Retinal pigment epithelial cell (primary cell): ENCODE measurements at regions not wholly inside any gene's neighbourhood (a gene's known extent, or its start where the extent isn't known, plus 50 kb on each side); places are given as distances from the start of the nearest gene placed in this dataset.

Experiments used
- DNase-seq: peaks from one replicate; pipeline ENCODE4 v3.0.0-alpha.2; 2010; ENCODE audit warnings: low read depth
- H3K4me3 ChIP-seq: 2 replicates; pipeline ENCODE4 v1.5.1; 2011; ENCODE audit warnings: mild to moderate bottlenecking, low read length, control low read depth, moderate library complexity
- TF ChIP-seq, protein P1 (sequence below): conservative IDR thresholded peaks from 2 replicates; pipeline ENCODE4 v1.5.1; 2011; ENCODE audit warnings: low read depth, low read length, control low read depth, inconsistent platforms

DNA sequence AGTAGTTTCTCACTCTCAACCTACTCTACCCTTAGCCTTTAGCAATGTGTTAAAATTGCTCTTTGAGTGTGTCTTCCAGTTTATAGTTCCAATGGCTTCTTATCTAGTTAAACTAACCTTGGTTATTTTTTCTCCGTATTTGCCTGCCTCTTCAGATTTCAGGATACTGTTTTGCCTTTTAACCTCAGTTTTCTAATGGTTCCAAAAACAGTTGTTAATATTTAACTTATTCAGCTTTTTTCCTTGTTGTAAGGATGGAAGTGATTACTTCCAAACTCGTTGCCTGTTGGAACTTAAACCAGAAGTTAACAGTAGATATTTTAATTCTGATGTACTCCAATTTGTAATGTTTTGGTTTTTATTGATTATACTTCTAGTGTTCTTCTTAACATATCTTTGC lies 1574.9 kb downstream of the HACE1 start:
- H3K4me3 ChIP-seq = no peak overlapping the region
- TF ChIP-seq, protein P1, sequence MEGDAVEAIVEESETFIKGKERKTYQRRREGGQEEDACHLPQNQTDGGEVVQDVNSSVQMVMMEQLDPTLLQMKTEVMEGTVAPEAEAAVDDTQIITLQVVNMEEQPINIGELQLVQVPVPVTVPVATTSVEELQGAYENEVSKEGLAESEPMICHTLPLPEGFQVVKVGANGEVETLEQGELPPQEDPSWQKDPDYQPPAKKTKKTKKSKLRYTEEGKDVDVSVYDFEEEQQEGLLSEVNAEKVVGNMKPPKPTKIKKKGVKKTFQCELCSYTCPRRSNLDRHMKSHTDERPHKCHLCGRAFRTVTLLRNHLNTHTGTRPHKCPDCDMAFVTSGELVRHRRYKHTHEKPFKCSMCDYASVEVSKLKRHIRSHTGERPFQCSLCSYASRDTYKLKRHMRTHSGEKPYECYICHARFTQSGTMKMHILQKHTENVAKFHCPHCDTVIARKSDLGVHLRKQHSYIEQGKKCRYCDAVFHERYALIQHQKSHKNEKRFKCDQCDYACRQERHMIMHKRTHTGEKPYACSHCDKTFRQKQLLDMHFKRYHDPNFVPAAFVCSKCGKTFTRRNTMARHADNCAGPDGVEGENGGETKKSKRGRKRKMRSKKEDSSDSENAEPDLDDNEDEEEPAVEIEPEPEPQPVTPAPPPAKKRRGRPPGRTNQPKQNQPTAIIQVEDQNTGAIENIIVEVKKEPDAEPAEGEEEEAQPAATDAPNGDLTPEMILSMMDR = no peak
- no peak for DNase-seq

DNA sequence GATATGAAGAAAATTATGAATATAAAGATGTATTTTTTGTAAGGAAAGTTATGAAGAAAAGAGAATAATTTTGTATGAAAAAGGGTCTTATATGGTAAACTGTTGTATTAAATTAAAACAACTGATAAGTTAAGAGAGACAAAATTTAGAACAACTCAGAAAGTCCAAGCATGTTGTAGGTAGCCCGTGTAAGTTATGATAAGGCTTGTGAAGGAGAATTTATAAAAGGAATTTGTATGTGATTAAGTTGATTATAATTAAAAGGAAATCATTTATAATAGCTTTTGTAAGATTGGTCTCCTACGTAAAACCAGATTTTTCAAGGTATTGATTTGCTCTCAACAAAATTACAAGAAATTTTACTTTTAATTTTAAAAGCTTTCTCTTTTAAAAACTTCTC lies 1579.3 kb downstream of the HACE1 start:
- H3K4me3 ChIP-seq = no peak overlapping the region
- TF ChIP-seq, protein P1 = no peak
- no peak for DNase-seq

DNA sequence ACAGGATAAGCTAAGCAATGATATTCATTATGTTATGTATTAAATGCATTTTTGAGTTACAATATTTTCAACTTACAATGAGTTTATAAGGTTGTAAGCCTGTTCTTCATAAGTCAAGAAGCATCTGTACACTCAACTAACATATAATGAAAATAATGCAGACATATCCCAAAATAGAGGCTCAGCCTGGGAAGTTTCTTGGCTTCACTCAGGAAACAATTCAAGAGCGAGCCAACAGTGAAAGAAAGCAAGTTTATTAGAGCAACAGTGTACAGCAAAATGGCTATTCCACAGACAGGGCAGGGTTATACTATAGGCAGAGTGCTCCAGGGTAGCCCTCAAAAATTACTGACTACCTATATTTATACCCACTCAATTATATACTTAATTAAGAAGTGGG lies 1581.8 kb downstream of the HACE1 start:
- no peak for DNase-seq
- no peak overlapping the region for H3K4me3 ChIP-seq
- TF ChIP-seq, protein P1 = no peak

DNA sequence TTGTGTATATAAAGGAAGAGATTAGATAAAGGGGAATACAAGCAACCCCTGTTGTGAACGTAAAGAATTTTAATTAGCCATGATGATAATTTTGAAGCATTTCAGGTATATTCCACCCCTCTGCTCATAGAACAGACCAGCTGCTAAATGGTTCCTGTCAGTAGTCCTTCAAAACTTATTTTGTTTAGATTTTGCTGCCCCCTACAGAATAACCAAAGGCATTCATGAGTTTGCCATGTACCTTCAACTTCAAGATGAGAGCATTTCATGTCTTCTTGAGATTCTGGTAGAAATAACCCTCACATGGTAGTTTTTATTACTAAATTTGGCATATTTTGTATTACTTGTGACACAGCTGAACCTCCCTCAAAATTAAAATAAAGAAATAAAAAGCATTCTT lies 1586.7 kb downstream of the HACE1 start:
- no peak overlapping the region for H3K4me3 ChIP-seq
- TF ChIP-seq, protein P1 = peak; percentile 65
- DNase-seq = peak; percentile 1

DNA sequence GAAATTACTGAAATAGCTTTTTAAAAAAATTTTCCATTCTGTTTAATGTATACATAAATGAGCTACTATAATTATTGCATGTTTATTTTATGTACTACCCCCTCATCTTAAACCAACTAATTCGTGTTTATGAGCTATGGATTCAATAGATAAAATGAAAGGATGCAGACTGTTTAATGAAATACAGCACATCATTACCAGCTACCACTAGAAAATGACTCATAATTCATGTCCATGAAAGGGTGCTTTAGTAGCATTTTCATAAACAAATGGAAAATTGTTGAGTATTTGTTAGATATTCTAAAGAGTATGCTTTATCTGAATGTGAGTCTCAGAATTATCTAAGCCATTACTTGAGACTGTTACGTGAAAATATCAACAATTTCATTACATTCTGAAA lies 1590.1 kb downstream of the HACE1 start:
- DNase-seq = no peak
- TF ChIP-seq, protein P1 = no peak
- no peak overlapping the region for H3K4me3 ChIP-seq

DNA sequence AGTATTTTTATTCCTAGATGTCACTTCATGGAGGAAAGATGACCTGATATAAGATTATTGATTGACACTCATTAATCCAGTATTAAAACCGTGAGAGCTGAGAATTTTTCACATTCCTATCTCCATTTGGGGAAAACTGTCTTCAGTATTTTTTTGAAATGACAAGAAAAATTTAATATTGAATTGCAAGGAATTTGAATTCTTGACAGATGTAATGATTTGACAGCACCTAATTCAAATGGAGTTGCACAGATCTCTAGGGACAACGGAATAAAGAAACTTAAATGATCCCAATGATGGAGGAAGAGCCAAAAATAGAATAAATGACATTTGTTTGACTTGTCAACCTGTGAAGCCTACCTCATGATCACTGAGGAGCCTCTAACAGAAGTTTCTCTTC lies 1591.4 kb downstream of the HACE1 start:
- TF ChIP-seq, protein P1 = no peak
- no peak for DNase-seq
- H3K4me3 ChIP-seq = no peak overlapping the region

DNA sequence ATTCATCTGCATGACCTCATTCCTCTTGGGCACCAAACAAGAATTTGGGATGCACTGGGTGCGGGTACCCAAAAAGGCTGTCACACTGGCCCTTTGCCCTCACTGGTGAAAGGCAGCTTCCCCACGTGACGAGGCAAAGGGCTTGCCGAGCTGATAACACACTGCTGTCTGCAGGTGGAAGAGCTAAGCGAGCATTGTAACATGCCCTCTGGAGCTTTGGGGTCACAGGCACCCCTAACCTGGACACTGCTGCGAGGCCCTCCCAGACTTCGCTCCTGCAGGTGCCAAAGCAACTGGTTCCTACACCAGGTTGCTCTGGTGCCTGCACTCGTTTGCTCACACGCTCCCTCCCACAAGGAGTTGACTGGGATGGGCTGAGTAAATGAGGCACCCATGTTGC lies 1595.7 kb downstream of the HACE1 start:
- no peak overlapping the region for H3K4me3 ChIP-seq
- no peak for DNase-seq
- TF ChIP-seq, protein P1 = no peak
